KOPT-K1 (cell line): ENCODE measurements at regions not wholly inside any gene's neighbourhood (a gene's known extent, or its start where the extent isn't known, plus 50 kb on each side); places are given as distances from the start of the nearest gene placed in this dataset.

Source experiments
- H3K27ac ChIP-seq: fragments of 200-600 bp; sonication (generic); 2 replicates; pipeline ENCODE4 v1.5.1; 2016; ENCODE audit warnings: antibody characterized with exemption, mild to moderate bottlenecking, low read depth, low read length; ENCODE audit not compliant: poor library complexity, severe bottlenecking
- H3K36me3 ChIP-seq: fragments of 200-600 bp; sonication (generic); 2 replicates; pipeline ENCODE4 v1.5.1; 2017; ENCODE audit warnings: antibody characterized with exemption, mild to moderate bottlenecking, low read length, moderate library complexity; ENCODE audit not compliant: insufficient read depth
- H3K9me3 ChIP-seq: fragments of 200-600 bp; sonication (generic); 2 replicates; pipeline ENCODE4 v1.5.1; 2017; ENCODE audit warnings: antibody characterized with exemption, low read length, mild to moderate bottlenecking; ENCODE audit not compliant: insufficient read depth, poor library complexity, severe bottlenecking

GRCh38 chr16:26189536-26189935, 497.8 kb downstream of the HS3ST4 start:
- H3K36me3 ChIP-seq: no peaks in the 10 kb centered on the region
- H3K27ac ChIP-seq: no peak overlapping the region
- H3K9me3 ChIP-seq: peaks cover 7% of the 10 kb centered on the region

GRCh38 chr16:26194526-26194925, 502.8 kb downstream of the HS3ST4 start:
- Histone ChIP-seq H3K27ac (no peak overlapping the region), H3K36me3 (no peaks in the 10 kb centered on the region), H3K9me3 (peaks cover 7% of the 10 kb centered on the region)

- H3K9me3 ChIP-seq: peaks cover 7% of the 10 kb centered on the region
- no peak overlapping the region for H3K27ac ChIP-seq
- H3K36me3 ChIP-seq: no peaks in the 10 kb centered on the region
These were observed 503.5 kb downstream of the HS3ST4 start for GRCh38 chr16:26195225-26195624.

- Histone ChIP-seq H3K9me3 (peaks cover 7% of the 10 kb centered on the region), H3K27ac (no peak overlapping the region), H3K36me3 (no peaks in the 10 kb centered on the region)
These were observed 504.6 kb downstream of the HS3ST4 start for GRCh38 chr16:26196310-26196709.

- peaks cover 7% of the 10 kb centered on the region for H3K9me3 ChIP-seq
- H3K27ac ChIP-seq: no peak overlapping the region
- no peaks in the 10 kb centered on the region for H3K36me3 ChIP-seq
These were observed 505.0 kb downstream of the HS3ST4 start for GRCh38 chr16:26196802-26197201.

GRCh38 chr16:26197707-26198106, 505.9 kb downstream of the HS3ST4 start:
- Histone ChIP-seq H3K36me3 (no peaks in the 10 kb centered on the region), H3K9me3 (peaks cover 7% of the 10 kb centered on the region), H3K27ac (no peak overlapping the region)

- Histone ChIP-seq H3K27ac (no peak overlapping the region), H3K36me3 (no peaks in the 10 kb centered on the region), H3K9me3 (peaks cover 7% of the 10 kb centered on the region)
These were observed 506.5 kb downstream of the HS3ST4 start for GRCh38 chr16:26198221-26198620.

GRCh38 chr16:26204138-26204537, 512.4 kb downstream of the HS3ST4 start:
- Histone ChIP-seq H3K36me3 (no peaks in the 10 kb centered on the region), H3K27ac (no peak overlapping the region), H3K9me3 (peaks cover 6% of the 10 kb centered on the region)

GRCh38 chr16:26211542-26211941, 519.8 kb downstream of the HS3ST4 start:
- Histone ChIP-seq H3K27ac (no peak overlapping the region), H3K9me3 (peaks cover 6% of the 10 kb centered on the region)

GRCh38 chr16:26212599-26212998, 520.8 kb downstream of the HS3ST4 start:
- no peaks in the 10 kb centered on the region for H3K36me3 ChIP-seq
- H3K9me3 ChIP-seq: peaks cover 6% of the 10 kb centered on the region
- H3K27ac ChIP-seq: no peak overlapping the region

More at GRCh38 chr16:26211542-26211941, 519.8 kb downstream of the HS3ST4 start:
- H3K36me3 ChIP-seq: no peaks in the 10 kb centered on the region

- H3K9me3 ChIP-seq: no peaks in the 10 kb centered on the region
- no peak overlapping the region for H3K27ac ChIP-seq
These were observed 522.9 kb downstream of the HS3ST4 start for GRCh38 chr16:26214581-26215174.

GRCh38 chr16:26220894-26221293, 529.1 kb downstream of the HS3ST4 start:
- Histone ChIP-seq H3K9me3 (no peaks in the 10 kb centered on the region), H3K27ac (no peak overlapping the region), H3K36me3 (no peaks in the 10 kb centered on the region)

More at GRCh38 chr16:26214581-26215174, 522.9 kb downstream of the HS3ST4 start:
- H3K36me3 ChIP-seq: no peaks in the 10 kb centered on the region

GRCh38 chr16:26231647-26232046, 539.9 kb downstream of the HS3ST4 start:
- Histone ChIP-seq H3K36me3 (no peaks in the 10 kb centered on the region), H3K9me3 (no peaks in the 10 kb centered on the region), H3K27ac (no peak overlapping the region)

GRCh38 chr16:26240807-26241206, 549.0 kb downstream of the HS3ST4 start:
- H3K36me3 ChIP-seq: no peaks in the 10 kb centered on the region
- H3K9me3 ChIP-seq: peaks cover 7% of the 10 kb centered on the region
- H3K27ac ChIP-seq: no peak overlapping the region

GRCh38 chr16:26247063-26247462, 555.3 kb downstream of the HS3ST4 start:
- Histone ChIP-seq H3K27ac (no peak overlapping the region), H3K9me3 (peaks cover 12% of the 10 kb centered on the region), H3K36me3 (no peaks in the 10 kb centered on the region)

GRCh38 chr16:26252598-26252997, 560.8 kb downstream of the HS3ST4 start:
- Histone ChIP-seq H3K9me3 (peaks cover 27% of the 10 kb centered on the region), H3K36me3 (no peaks in the 10 kb centered on the region), H3K27ac (no peak overlapping the region)
